OCI-LY3 (cell line): ENCODE measurements at regions not wholly inside any gene's neighbourhood (a gene's known extent, or its start where the extent isn't known, plus 50 kb on each side); places are given as distances from the start of the nearest gene placed in this dataset.

Experiments
- H2AFZ ChIP-seq: fragments of 200-600, 300-600 bp; shearing (Covaris generic); 2 replicates; pipeline ENCODE4 v1.6.0; 2014; ENCODE audit warnings: antibody characterized with exemption, low read depth, low read length
- H3K27ac ChIP-seq: fragments of 200-600, 300-600 bp; sonication (generic); 2 replicates; pipeline ENCODE4 v1.5.1; 2014; ENCODE audit warnings: mild to moderate bottlenecking, low read length, moderate library complexity, mixed read lengths
- H3K27me3 ChIP-seq: fragments of 200-600, 300-600 bp; sonication (generic); 2 replicates; pipeline ENCODE4 v1.6.1; 2014; ENCODE audit warnings: low read depth, low read length, mixed read lengths
- H3K36me3 ChIP-seq: fragments of 200-600, 300-600 bp; sonication (generic); replicated peaks from 2 replicates; pipeline ENCODE3; 2014; ENCODE audit warnings: low read depth, low read length, mixed read lengths
- H3K4me1 ChIP-seq: fragments of 300-600, 200-600 bp; sonication (generic); 2 replicates; pipeline ENCODE4 v1.6.1; 2014; ENCODE audit warnings: low read length, mixed read lengths
- H3K4me2 ChIP-seq: fragments of 200-600, 300-600 bp; sonication (generic); 2 replicates; pipeline ENCODE4 v1.6.1; 2014; ENCODE audit warnings: low read length, mixed read lengths
- H3K4me3 ChIP-seq: fragments of 300-600, 200-600 bp; sonication (generic); 2 replicates; pipeline ENCODE4 v1.5.1; 2014; ENCODE audit warnings: antibody characterized with exemption, mild to moderate bottlenecking, low read length, moderate library complexity
- H3K79me2 ChIP-seq: fragments of 300-600, 200-600 bp; shearing (Covaris generic); 2 replicates; pipeline ENCODE4 v1.6.1; 2014; ENCODE audit warnings: mild to moderate bottlenecking, low read length, mixed read lengths
- H3K9ac ChIP-seq: fragments of 300-600, 200-600 bp; shearing (Covaris generic); 2 replicates; pipeline ENCODE4 v1.6.0; 2014; ENCODE audit warnings: mild to moderate bottlenecking, low read length, moderate library complexity
- H3K9me3 ChIP-seq: fragments of 200-600, 300-600 bp; shearing (Covaris generic); 2 replicates; pipeline ENCODE4 v1.6.1; 2014; ENCODE audit warnings: low read length, mixed read lengths; ENCODE audit not compliant: insufficient read depth
- H4K20me1 ChIP-seq: fragments of 200-600, 300-600 bp; sonication (generic); 2 replicates; pipeline ENCODE4 v1.6.1; 2016; ENCODE audit warnings: low read length, mixed read lengths; ENCODE audit not compliant: insufficient read depth
- EZH2phosphoT487 ChIP-seq: fragments of 200-600 bp; shearing (Covaris generic); IDR thresholded peaks from 2 replicates; pipeline ENCODE4 v1.6.1; 2018; ENCODE audit warnings: antibody characterized with exemption, mixed run types, low read depth
- TF ChIP-seq, protein P1 (sequence below): fragments of 200-600, 300-600 bp; sonication (generic); IDR thresholded peaks from 2 replicates; pipeline ENCODE4 v1.5.1; 2014; ENCODE audit warnings: antibody characterized with exemption, low read length, low read depth

DNA sequence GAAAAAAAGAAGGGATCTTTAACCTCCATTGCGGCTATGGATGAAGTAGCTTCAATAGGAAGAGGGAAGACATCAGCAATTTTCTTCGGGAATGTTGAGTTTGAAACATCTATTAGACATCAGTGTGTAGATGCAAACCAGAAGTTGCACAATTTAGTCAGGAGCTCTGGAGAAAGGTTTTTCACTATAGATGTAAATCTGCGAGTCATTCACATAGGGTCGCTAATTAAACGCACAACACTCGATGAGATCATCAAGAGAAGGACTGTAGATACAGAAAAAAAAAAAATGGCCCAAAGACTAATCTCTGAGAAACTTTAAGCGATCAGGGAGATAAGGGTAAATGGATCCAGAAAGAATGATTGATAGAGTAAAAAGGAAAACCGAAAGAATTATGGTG lies 61.7 kb upstream of the TES start:
- Histone ChIP-seq H3K4me3 (peak overlapping the region; percentile 50), H3K36me3 (peaks cover 39% of the 10 kb centered on the region), H3K9me3 (no peaks in the 10 kb centered on the region), H3K4me1 (peaks cover 97% of the 10 kb centered on the region), H3K27me3 (no peaks in the 10 kb centered on the region), H3K27ac (peak overlapping the region; percentile 93), H3K9ac (peak overlapping the region; percentile 43; the same call in 1 of the 2 replicates), H2AFZ (no peak overlapping the region), H3K4me2 (peak overlapping the region; percentile 59), H4K20me1 (peaks cover 61% of the 10 kb centered on the region), H3K79me2 (peaks cover 100% of the 10 kb centered on the region)
- TF ChIP-seq, protein P1, sequence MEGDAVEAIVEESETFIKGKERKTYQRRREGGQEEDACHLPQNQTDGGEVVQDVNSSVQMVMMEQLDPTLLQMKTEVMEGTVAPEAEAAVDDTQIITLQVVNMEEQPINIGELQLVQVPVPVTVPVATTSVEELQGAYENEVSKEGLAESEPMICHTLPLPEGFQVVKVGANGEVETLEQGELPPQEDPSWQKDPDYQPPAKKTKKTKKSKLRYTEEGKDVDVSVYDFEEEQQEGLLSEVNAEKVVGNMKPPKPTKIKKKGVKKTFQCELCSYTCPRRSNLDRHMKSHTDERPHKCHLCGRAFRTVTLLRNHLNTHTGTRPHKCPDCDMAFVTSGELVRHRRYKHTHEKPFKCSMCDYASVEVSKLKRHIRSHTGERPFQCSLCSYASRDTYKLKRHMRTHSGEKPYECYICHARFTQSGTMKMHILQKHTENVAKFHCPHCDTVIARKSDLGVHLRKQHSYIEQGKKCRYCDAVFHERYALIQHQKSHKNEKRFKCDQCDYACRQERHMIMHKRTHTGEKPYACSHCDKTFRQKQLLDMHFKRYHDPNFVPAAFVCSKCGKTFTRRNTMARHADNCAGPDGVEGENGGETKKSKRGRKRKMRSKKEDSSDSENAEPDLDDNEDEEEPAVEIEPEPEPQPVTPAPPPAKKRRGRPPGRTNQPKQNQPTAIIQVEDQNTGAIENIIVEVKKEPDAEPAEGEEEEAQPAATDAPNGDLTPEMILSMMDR: no peak
- no peak for TF ChIP-seq EZH2phosphoT487

DNA sequence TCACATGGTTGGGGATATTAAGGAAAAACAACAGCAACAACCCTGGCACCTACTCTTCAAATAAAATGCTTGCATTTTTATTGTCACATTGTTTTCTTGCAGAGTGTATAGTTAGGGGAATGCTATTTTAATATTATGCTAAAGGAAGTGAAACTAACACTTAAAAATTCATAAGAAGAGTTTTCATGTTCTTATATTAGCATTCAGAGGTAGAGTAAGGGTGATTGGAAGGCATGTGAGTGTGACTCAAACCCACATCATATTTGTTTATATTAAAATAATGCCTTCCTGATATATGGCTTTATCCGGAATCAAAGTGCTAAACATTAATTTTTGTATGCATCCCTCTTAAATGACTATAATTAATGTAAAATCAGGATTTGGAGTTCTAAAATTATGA lies 59.8 kb upstream of the TES start:
- Histone ChIP-seq H3K9ac (peak overlapping the region; percentile 96), H3K4me2 (peak overlapping the region; percentile 93), H3K79me2 (peaks cover 100% of the 10 kb centered on the region), H4K20me1 (peaks cover 59% of the 10 kb centered on the region), H2AFZ (no peak overlapping the region), H3K27me3 (no peaks in the 10 kb centered on the region), H3K27ac (peak overlapping the region; percentile 93), H3K4me1 (peaks cover 95% of the 10 kb centered on the region), H3K4me3 (peak overlapping the region; percentile 83), H3K9me3 (no peaks in the 10 kb centered on the region), H3K36me3 (peaks cover 38% of the 10 kb centered on the region)
- TF ChIP-seq, protein P1: no peak
- no peak for TF ChIP-seq EZH2phosphoT487

GRCh38 chr7:116152276-116152675 lies 58.1 kb upstream of the TES start:
- Histone ChIP-seq H3K36me3 (peaks cover 46% of the 10 kb centered on the region), H3K9ac (peak overlapping the region; percentile 96), H2AFZ (no peak overlapping the region), H3K27me3 (no peaks in the 10 kb centered on the region), H3K9me3 (no peaks in the 10 kb centered on the region), H3K27ac (peak overlapping the region; percentile 93), H3K4me3 (peak overlapping the region; percentile 83), H4K20me1 (peaks cover 50% of the 10 kb centered on the region), H3K4me1 (peaks cover 82% of the 10 kb centered on the region), H3K4me2 (peak overlapping the region; percentile 93), H3K79me2 (peaks cover 100% of the 10 kb centered on the region)
- TF ChIP-seq EZH2phosphoT487: no peak
- TF ChIP-seq, protein P1: 0 out of 2 replicates have a peak, but pooled peaks have one; percentile 9

DNA sequence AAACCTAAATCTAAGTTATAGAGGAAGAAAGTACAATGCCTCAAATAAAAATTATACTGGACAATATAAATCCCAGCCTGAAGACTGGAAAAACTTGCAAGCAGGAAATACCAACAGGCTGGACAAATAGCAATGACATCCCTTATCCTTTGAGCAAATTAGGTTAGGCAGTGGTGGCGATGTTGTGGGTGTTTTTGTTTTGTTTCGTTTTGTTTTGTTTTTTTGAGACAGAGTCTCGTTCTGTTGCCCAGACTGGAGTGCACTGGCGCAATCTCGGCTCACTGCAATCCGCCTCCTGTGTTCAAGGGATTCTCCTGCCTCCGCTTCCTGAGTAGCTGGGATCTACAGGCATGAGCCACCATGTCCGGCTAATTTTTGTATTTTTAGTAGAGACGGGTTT lies 57.3 kb upstream of the TES start:
- H3K9me3 ChIP-seq: no peaks in the 10 kb centered on the region
- no peak overlapping the region for H2AFZ ChIP-seq
- peaks cover 75% of the 10 kb centered on the region for H3K4me1 ChIP-seq
- peaks cover 48% of the 10 kb centered on the region for H3K36me3 ChIP-seq
- peaks cover 100% of the 10 kb centered on the region for H3K79me2 ChIP-seq
- peaks cover 51% of the 10 kb centered on the region for H4K20me1 ChIP-seq
- no peaks in the 10 kb centered on the region for H3K27me3 ChIP-seq
- H3K4me3 ChIP-seq: peak overlapping the region; percentile 83
- peak overlapping the region; percentile 93 for H3K27ac ChIP-seq
- H3K9ac ChIP-seq: peak overlapping the region; percentile 96
- peak overlapping the region; percentile 93 for H3K4me2 ChIP-seq
- no peak for TF ChIP-seq EZH2phosphoT487
- TF ChIP-seq, protein P1: no peak
